T-helper 2 cell (primary cell): ENCODE measurements at regions not wholly inside any gene's neighbourhood (a gene's known extent, or its start where the extent isn't known, plus 50 kb on each side); places are given as distances from the start of the nearest gene placed in this dataset.
"Not testable (repeated sequence)": the region's sequence is repeated elsewhere in the genome, so short reads cannot be mapped to it uniquely, and the experiment has no call there.

Source experiments
- DNase-seq, 5 experiments: peaks; one replicate each; pipeline versions ENCODE4 v3.0.0 to v3.0.0-alpha.2; 2012 to 2022

DNA sequence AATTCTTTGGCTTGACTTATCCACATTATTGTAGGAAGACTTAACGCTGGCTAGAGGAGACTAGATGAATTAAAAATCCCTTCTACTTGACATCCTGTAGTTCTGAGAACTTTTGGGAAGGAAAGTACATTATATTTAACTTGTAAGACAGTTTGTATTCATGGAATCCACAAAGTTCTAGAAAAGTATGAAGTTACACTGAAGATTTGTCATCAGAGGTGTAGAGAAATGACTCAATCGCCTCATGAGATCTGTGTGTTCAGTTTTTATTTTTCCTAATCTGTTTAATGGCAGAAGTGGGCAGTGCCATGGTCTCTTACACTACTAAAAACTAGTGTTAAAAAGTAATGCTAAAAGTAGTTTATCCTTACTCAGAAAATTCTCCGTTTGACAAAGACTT lies 89.1 kb upstream of the SMIM30 start:
- no peak for DNase-seq

DNA sequence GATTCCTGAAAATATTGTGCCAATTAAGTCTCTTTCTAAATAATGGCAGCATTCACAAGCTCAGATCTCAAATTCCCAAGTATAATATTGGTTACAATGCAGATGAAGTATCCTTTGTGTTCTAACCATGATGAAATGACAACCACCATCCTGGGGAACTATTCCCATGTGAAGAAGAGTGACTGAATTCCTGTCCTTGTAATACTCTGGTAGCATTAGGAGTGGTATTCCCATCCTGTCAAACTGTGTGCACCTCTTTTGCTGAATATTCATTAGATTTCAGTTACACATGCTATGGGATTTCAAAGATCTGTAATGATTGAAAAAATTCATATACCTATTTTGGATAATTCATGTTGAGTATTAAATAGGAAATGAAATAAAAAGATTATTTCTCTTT lies 86.1 kb upstream of the SMIM30 start:
- DNase-seq = no peak

DNA sequence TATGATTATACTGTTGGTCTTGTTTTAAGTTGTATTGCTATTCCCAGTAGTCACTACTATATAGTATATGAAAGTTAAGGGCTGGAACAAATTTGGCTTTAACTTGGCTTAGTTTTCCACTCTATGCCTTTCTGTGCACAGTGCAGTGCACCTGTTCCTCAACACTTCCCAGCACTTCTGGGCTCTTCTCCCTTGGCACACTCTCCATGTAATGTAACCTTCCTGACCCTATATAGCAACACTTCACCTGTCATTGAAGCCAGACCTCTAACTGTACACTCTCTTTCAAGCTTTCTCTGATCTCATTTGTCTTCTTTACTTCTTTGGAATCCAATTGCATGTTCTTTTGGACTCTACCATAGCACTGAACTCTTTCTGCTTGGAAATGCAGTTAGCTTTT lies 83.9 kb upstream of the SMIM30 start:
- no peak for DNase-seq

GRCh38 chr7:113200281-113200680 lies 81.9 kb upstream of the SMIM30 start:
- no peak for DNase-seq

DNA sequence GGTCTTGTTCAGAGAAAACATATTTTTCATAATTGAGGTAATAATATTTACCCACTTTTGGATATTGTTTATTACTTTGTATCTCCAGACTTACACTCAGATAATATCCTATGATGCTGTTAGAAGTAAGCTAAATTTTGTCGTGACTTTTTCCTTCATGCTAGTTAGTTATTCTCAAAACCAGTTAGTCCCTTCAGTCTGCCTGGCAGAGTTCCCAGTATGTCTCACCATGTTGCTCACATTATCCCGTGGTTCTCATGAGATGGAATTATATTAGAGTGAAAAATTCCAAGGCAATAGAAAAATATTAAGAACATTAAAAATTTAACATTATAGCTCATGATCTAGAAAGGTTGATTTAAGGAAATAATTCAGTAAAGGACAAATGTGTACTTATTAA lies 81.5 kb upstream of the SMIM30 start:
- no peak for DNase-seq

DNA sequence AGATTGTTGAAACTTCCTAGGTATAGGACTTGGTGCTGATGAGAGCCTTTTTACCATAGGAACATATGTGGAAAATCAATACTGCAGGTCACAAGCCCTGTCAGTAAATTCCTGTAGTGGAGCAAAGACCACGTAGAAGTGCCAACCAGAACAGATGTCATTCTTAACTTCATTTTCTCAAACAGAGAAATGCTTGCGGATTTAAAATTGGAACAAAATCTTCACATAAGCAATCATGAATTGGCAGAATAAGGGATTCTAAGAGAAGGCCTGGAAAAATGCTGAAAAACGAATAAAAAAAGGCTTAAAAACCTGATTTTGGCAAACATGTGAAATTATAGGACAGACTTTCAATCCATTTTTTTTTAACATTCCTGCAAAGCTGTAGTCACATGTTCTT lies 80.8 kb upstream of the SMIM30 start:
- no peak for DNase-seq

- DNase-seq = no peak
Measured at GRCh38 chr7:113198226-113198625, 79.9 kb upstream of the SMIM30 start.

DNA sequence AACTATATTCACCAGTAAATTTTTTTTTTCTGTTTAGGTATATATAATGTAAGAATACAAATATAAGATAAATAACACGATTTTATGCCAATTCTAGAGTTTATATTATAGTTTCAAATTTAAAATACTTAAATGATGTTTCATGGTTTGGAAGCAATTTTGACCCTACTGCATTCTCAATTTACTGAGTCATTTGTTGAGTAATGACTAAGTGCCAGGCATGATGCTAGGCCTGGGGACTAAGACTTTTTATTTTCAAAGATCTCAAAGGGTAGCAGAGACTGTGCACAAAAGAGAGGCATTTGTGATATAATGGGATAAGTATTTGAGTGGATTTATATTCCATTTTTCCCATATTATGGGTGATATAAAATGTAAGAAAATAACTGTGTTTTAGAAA lies 78.9 kb upstream of the SMIM30 start:
- DNase-seq = no peak

DNA sequence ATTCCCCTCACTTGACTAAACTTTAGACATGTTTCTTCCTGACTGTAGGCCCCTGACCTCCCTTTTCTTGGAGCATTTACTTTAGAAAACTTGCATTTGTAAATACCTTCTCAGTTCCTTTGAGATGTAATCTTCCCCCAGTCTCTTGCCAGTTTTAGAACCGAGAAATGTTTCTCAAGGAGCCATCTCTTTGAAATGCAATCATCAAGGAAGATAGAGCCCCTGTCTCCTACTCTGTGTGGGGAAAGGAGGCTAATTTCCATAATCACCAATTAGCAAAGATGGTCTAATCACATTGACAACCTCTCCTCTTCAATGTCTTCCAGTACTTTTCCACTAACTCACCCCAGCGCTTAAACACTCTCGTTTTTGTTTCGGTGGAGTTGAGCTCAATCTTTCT lies 70.0 kb upstream of the SMIM30 start:
- DNase-seq = no peak

GRCh38 chr7:113179313-113179712 lies 61.0 kb upstream of the SMIM30 start:
- DNase-seq = no peak

DNA sequence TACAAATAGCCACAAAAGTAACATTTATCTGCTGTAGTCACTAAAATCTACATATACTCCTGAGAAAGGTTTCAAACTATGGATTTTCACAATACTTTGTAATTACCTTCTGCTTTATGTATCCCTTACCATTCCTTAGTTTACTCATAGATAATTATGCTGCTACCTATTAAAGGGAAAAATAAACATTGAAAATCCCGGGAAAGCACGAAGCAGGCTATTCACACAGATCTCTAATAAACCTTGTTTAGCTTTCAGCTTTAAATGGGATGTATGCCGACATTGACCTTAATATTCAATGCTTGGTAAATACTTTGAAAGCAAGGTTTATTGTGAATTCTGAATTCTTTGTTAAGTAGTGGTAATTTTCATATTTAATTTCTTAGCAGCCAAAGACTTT lies 58.5 kb upstream of the SMIM30 start:
- DNase-seq = no peak

DNA sequence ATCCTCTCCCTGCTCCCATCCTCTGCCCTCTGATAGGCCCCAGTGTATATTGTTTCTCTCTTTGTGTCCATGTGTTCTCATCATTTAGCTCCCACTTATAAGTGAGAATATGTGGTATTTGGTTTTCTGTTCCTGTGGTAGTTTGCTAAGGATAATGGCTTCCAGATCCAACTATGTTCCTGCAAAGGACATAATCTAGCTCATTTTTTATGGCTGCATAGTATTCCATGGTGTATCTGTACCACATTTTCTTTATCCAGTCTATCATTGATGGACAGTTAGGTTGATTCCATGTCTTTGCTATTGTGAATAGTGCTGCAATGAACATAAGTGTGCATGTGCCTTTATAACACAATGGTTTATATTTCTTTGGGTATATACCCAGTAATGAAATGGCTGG lies 57.8 kb upstream of the SMIM30 start:
- not testable (repeated sequence) for DNase-seq

- no peak for DNase-seq
Measured at GRCh38 chr7:113175525-113176104, 57.3 kb upstream of the SMIM30 start.

GRCh38 chr7:113172726-113173125 lies 54.4 kb upstream of the SMIM30 start:
- no peak for DNase-seq

GRCh38 chr7:113170591-113170990 lies 52.2 kb upstream of the SMIM30 start:
- DNase-seq = no peak
